ENCODE measurements at regions not wholly inside any gene's neighbourhood (a gene's known extent, or its start where the extent isn't known, plus 50 kb on each side); places are given as distances from the start of the nearest gene placed in this dataset.

GRCh38 chr10:52469970-52470705 lies 156.1 kb downstream of the DKK1 start:
- intact Hi-C loops (cut with DNase I): no loop called here
- TF ChIP-seq, protein P1, sequence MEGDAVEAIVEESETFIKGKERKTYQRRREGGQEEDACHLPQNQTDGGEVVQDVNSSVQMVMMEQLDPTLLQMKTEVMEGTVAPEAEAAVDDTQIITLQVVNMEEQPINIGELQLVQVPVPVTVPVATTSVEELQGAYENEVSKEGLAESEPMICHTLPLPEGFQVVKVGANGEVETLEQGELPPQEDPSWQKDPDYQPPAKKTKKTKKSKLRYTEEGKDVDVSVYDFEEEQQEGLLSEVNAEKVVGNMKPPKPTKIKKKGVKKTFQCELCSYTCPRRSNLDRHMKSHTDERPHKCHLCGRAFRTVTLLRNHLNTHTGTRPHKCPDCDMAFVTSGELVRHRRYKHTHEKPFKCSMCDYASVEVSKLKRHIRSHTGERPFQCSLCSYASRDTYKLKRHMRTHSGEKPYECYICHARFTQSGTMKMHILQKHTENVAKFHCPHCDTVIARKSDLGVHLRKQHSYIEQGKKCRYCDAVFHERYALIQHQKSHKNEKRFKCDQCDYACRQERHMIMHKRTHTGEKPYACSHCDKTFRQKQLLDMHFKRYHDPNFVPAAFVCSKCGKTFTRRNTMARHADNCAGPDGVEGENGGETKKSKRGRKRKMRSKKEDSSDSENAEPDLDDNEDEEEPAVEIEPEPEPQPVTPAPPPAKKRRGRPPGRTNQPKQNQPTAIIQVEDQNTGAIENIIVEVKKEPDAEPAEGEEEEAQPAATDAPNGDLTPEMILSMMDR (IDR thresholded peaks at IDR 0.05): no peak

DNA sequence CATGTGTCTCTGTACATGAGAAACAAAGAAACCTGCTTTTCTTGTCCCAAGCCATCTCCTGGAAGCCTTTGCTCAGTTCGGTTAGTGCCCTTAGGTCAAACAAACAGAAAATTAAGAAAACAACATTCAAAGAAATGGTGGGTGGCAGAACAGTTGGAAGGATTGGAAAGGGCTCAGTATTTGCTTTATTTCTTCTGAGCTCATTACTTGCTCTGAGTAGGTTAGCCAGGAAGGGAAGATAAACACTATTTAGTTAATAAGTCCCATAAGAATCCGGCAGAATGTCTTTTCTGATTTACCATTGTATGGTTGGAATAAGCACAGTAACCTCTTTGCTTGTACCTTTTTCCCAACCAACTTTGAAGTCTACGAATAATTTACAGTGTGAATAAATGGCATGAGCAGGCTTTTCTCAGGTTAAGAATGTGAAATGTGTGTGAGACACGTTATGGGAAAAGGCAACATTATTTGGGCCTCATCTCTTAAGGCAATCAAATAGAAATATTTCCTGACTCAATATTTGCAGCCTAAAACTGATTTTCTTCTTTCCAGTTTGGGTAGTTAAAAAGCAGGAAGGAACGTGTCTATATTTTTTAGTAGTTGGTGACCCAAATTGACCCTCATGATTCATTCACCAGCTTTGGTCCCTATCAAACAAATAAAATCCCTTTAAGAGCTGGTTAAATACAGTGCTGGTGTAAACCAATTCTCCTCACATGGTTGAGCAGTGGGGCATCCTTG lies 158.5 kb downstream of the DKK1 start:
- Histone ChIP-seq H3K4me1 (no peaks in the 10 kb centered on the region), H3K27me3 (no peaks in the 10 kb centered on the region), H3K36me3 (no peaks in the 10 kb centered on the region), H3K27ac (no peak overlapping the region), H3K4me3 (no peak overlapping the region), H3K9me3 (no peaks in the 10 kb centered on the region)
- intact Hi-C loops (cut with DNase I): no loop called here
- no peak for DNase-seq (ENCODE audit: low spot score in 2 of 2)
- TF ChIP-seq, protein P1 (IDR thresholded peaks at IDR 0.05): no peak

More at GRCh38 chr10:52469970-52470705, 156.1 kb downstream of the DKK1 start:
- Histone ChIP-seq H3K9me3 (no peaks in the 10 kb centered on the region), H3K36me3 (no peaks in the 10 kb centered on the region), H3K4me1 (no peaks in the 10 kb centered on the region), H3K27ac (no peak overlapping the region), H3K4me3 (no peak overlapping the region), H3K27me3 (no peaks in the 10 kb centered on the region)
- no peak for DNase-seq (ENCODE audit: low spot score in 2 of 2)

DNA sequence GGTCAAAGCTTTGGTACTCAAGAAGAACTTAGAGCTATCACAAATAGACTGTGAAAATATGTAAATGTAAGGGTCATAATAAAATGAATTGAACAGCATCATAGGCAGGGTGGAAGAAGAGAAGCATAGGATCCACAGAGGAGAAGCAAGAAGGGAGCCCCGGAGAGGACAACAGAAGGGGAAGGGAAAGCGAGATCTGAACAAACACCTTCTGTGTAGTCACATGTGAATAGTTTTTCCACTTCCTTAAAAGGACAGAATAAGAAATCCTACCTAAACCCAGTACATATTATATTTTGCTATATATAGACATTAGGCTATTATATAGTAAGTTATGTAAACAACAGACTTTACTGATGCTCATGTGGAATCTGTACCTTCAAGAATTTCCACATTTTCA lies 160.2 kb downstream of the DKK1 start:
- H3K4me3 ChIP-seq: no peak overlapping the region
- no peaks in the 10 kb centered on the region for H3K36me3 ChIP-seq
- no peak for DNase-seq (ENCODE audit: low spot score in 2 of 2)
- intact Hi-C loops (cut with DNase I): no loop called here
- TF ChIP-seq, protein P1 (IDR thresholded peaks at IDR 0.05): no peak
- no peak overlapping the region for H3K27ac ChIP-seq
- no peaks in the 10 kb centered on the region for H3K27me3 ChIP-seq
- no peaks in the 10 kb centered on the region for H3K9me3 ChIP-seq
- no peaks in the 10 kb centered on the region for H3K4me1 ChIP-seq

DNA sequence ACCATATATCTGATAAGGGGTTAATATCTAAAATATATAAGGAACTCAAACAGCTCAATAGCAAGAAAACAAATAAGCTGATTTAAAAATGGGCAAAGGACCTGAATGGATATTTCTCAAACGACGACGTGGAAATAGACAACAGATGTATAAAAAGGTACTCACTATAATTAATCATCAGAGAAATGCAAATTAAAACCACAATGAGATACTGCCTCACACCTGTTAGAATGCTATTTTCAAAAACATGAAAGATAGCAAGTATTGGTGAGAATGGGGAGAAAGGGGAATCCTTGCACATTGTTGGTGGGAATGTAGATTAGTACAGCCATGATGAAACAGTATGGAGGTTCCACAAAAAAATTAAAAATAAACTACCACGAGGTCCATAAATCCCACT lies 163.2 kb downstream of the DKK1 start:
- Histone ChIP-seq H3K36me3 (no peaks in the 10 kb centered on the region), H3K4me3 (no peak overlapping the region), H3K27me3 (no peaks in the 10 kb centered on the region), H3K27ac (no peak overlapping the region), H3K4me1 (no peaks in the 10 kb centered on the region), H3K9me3 (no peaks in the 10 kb centered on the region)
- intact Hi-C loops (cut with DNase I): no loop called here
- TF ChIP-seq, protein P1 (IDR thresholded peaks at IDR 0.05): no peak
- no peak for DNase-seq (ENCODE audit: low spot score in 2 of 2)

DNA sequence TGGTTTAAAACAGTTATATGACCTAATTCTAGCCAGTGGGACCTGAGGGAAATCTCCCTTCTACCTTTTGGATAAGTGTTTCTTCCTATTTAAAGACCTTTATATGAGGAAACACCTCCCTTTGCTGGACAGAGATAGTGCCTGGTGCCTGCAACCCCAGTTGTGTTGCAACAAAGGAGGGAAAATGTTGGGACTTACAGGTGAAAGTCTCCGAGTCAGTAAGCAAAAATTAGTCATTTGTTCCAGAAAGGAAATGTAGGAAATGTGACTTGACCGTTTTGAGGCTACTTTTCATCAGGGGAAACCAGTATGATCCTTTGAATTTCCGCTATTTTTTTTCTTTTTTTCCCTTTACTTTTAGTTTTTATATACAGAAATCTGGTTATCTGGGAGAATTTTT lies 165.5 kb downstream of the DKK1 start:
- Histone ChIP-seq H3K4me3 (no peak overlapping the region), H3K9me3 (no peaks in the 10 kb centered on the region), H3K4me1 (no peaks in the 10 kb centered on the region), H3K27me3 (no peaks in the 10 kb centered on the region), H3K27ac (no peak overlapping the region), H3K36me3 (no peaks in the 10 kb centered on the region)
- TF ChIP-seq, protein P1 (IDR thresholded peaks at IDR 0.05): no peak
- no peak for DNase-seq (ENCODE audit: low spot score in 2 of 2)
- intact Hi-C loops (cut with DNase I): no loop called here

Data from ascending aorta (tissue), 2 donors.